ENCODE measurements at regions not wholly inside any gene's neighbourhood (a gene's known extent, or its start where the extent isn't known, plus 50 kb on each side); places are given as distances from the start of the nearest gene placed in this dataset.
"Not testable (repeated sequence)": the region's sequence is repeated elsewhere in the genome, so short reads cannot be mapped to it uniquely, and the experiment has no call there.

GRCh38 chr9:93774331-93775102 is 180.6 kb downstream of the BARX1 start:
- in situ Hi-C loops (cut with MboI; ENCODE audit: low sequenced_read_pairs in 4 of 4), result no loop called here
- Histone ChIP-seq H3K36me3 (no peaks in the 10 kb centered on the region), H3K4me3 (no peak overlapping the region), H3K27ac (no peak overlapping the region), H3K27me3 (no peaks in the 10 kb centered on the region), H3K4me1 (no peaks in the 10 kb centered on the region), H3K9me3 (no peaks in the 10 kb centered on the region)
- no peak for TF ChIP-seq CTCF (IDR thresholded peaks at IDR 0.05 in 4 of 5, conservative IDR thresholded peaks at IDR 0.05 in 1 of 5)
- no peak for TF ChIP-seq POLR2A (IDR thresholded peaks at IDR 0.05)
- intact Hi-C loops (cut with DNase I; ENCODE audit: low total_unique reads), result no loop called here
- DNase-seq (no peak), ATAC-seq (no peak)

DNA sequence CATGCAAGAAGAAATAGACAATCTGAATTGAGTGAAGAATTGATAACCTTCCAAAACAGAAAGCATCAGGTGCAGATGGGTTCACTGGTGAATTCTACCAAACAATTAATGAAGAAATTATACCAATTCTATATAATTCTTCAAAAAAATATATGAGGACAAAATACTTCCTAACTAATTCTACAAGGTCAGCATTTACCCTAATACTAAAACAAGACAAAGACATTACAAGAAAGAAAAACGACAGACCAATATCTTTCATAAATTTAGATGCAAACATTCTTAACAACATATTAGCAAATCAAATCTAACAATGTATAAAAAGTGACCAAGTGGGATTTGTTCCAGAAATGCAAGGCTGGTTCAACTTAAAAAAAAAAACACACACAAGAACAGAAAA is 183.9 kb downstream of the BARX1 start:
- no peak for ATAC-seq
- Histone ChIP-seq H3K4me3 (no peak overlapping the region), H3K4me1 (no peaks in the 10 kb centered on the region), H3K27me3 (no peaks in the 10 kb centered on the region), H3K36me3 (no peaks in the 10 kb centered on the region), H3K27ac (no peak overlapping the region), H3K9me3 (no peaks in the 10 kb centered on the region)
- intact Hi-C loops (cut with DNase I; ENCODE audit: low total_unique reads), result no loop called here
- in situ Hi-C loops (cut with MboI; ENCODE audit: low sequenced_read_pairs in 4 of 4), result no loop called here
- TF ChIP-seq POLR2A (IDR thresholded peaks at IDR 0.05) (no peak), CTCF (IDR thresholded peaks at IDR 0.05 in 4 of 5, conservative IDR thresholded peaks at IDR 0.05 in 1 of 5) (no peak)
- no peak for DNase-seq

GRCh38 chr9:93761822-93762221 is 185.4 kb downstream of the PHF2 start:
- no peak overlapping the region for H3K27ac ChIP-seq
- ATAC-seq (no peak), DNase-seq (no peak)
- intact Hi-C loops (cut with DNase I; ENCODE audit: low total_unique reads), result no loop called here
- in situ Hi-C loops (cut with MboI; ENCODE audit: low sequenced_read_pairs in 4 of 4), result no loop called here
- H3K4me1 ChIP-seq, result no peaks in the 10 kb centered on the region
- H3K4me3 ChIP-seq, result no peak overlapping the region
- H3K36me3 ChIP-seq, result no peaks in the 10 kb centered on the region
- H3K27me3 ChIP-seq, result no peaks in the 10 kb centered on the region
- TF ChIP-seq CTCF (IDR thresholded peaks at IDR 0.05 in 4 of 5, conservative IDR thresholded peaks at IDR 0.05 in 1 of 5) (no peak), POLR2A (IDR thresholded peaks at IDR 0.05) (no peak)
- H3K9me3 ChIP-seq, result peaks cover 0 to 8% (median 2%) of the 10 kb centered on the region in 3 donors

- intact Hi-C loops (cut with DNase I; ENCODE audit: low total_unique reads) (no loop called here), in situ Hi-C loops (cut with MboI; ENCODE audit: low sequenced_read_pairs in 4 of 4) (no loop called here)
- Histone ChIP-seq H3K27me3 (no peaks in the 10 kb centered on the region), H3K4me1 (no peaks in the 10 kb centered on the region), H3K36me3 (no peaks in the 10 kb centered on the region), H3K27ac (no peak overlapping the region), H3K9me3 (peaks cover 0 to 18% (median 4%) of the 10 kb centered on the region in 3 donors), H3K4me3 (no peak overlapping the region)
- TF ChIP-seq POLR2A (IDR thresholded peaks at IDR 0.05) (no peak), CTCF (IDR thresholded peaks at IDR 0.05 in 4 of 5, conservative IDR thresholded peaks at IDR 0.05 in 1 of 5) (no peak)
- DNase-seq, result no peak
- ATAC-seq, result no peak
These were observed 173.7 kb downstream of the PHF2 start for GRCh38 chr9:93750045-93750444.

DNA sequence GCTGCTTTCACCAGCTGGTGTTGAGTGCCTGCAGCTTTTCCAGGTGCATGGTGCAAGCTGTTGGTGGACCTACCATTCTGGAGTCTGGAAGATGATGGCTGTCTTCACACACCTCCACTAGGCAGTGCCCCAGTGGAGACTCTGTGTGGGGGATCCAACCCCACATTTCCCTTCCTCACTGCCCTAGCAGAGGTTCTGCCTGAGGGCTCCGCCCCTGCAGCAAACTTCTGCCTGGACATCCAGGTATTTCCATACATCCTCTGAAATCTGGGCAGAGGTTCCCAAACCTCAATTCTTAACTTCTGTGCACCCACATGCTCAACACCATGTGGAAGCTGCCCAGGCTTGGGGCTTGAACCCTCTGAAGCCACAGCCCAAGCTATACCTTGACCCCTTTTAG is 172.4 kb downstream of the PHF2 start:
- in situ Hi-C loops (cut with MboI; ENCODE audit: low sequenced_read_pairs in 4 of 4), result not testable (repeated sequence)

More for the DNA sequence above, 172.4 kb downstream of the PHF2 start:
- DNase-seq; H3K27ac ChIP-seq; H3K4me3 ChIP-seq; ATAC-seq; H3K4me1 ChIP-seq; intact Hi-C loops (cut with DNase I; ENCODE audit: low total_unique reads); H3K36me3 ChIP-seq; H3K27me3 ChIP-seq: not testable (repeated sequence)
- H3K9me3 ChIP-seq, result peaks cover 0 to 18% (median 4%) of the 10 kb centered on the region in 3 donors

Data from gastrocnemius medialis (tissue), 4 donors.